Urinary bladder (tissue), 3 donors: ENCODE measurements at regions not wholly inside any gene's neighbourhood (a gene's known extent, or its start where the extent isn't known, plus 50 kb on each side); places are given as distances from the start of the nearest gene placed in this dataset.

Experiments
- DNase-seq: peaks from one replicate; pipeline ENCODE4 v3.0.0-alpha.2; 2015; ENCODE audit errors: extremely low spot score
- H3K27ac ChIP-seq: one replicate; pipeline ENCODE4 v1.5.1; 2013; ENCODE audit warnings: low read depth, mild to moderate bottlenecking, moderate library complexity
- H3K36me3 ChIP-seq: one replicate; pipeline ENCODE4 v1.6.1; 2013; ENCODE audit warnings: mild to moderate bottlenecking, moderate library complexity; ENCODE audit not compliant: insufficient read depth
- H3K4me1 ChIP-seq: one replicate; pipeline ENCODE4 v1.6.1; 2013; ENCODE audit warnings: mild to moderate bottlenecking, moderate library complexity; ENCODE audit not compliant: insufficient read depth
- H3K4me3 ChIP-seq: one replicate; pipeline ENCODE4 v1.5.1; 2013; ENCODE audit warnings: low read depth, low read length
- WGBS: extraction: QIAGEN DNeasy Blood & Tissue Kit; methylation state at CpG from one replicate; pipeline ENCODE4 v1.1.7; 2013; 5-methylcytosine and 5-hydroxymethylcytosine counted together
- donor health status: healthy with polysubstance abuse.
- donor health status: healthy.

GRCh38 chr11:131109257-131109656 lies 193.0 kb upstream of the SNX19 start:
- Histone ChIP-seq H3K4me3 (no peak overlapping the region), H3K36me3 (no peaks in the 10 kb centered on the region), H3K4me1 (no peaks in the 10 kb centered on the region), H3K27ac (no peak overlapping the region)
- no peak for DNase-seq
- 47% methylated on average over 4 of the region's 4 CpGs for WGBS

GRCh38 chr11:131109790-131110189 lies 193.5 kb upstream of the SNX19 start:
- no peak for DNase-seq
- Histone ChIP-seq H3K4me3 (no peak overlapping the region), H3K36me3 (no peaks in the 10 kb centered on the region), H3K4me1 (no peaks in the 10 kb centered on the region), H3K27ac (no peak overlapping the region)
- 85% methylated on average over 5 of the region's 5 CpGs for WGBS

GRCh38 chr11:131111775-131112174 lies 195.5 kb upstream of the SNX19 start:
- H3K36me3 ChIP-seq: no peaks in the 10 kb centered on the region
- no peak overlapping the region for H3K4me3 ChIP-seq
- no peaks in the 10 kb centered on the region for H3K4me1 ChIP-seq
- DNase-seq: no peak
- 85% methylated on average over 4 of the region's 4 CpGs for WGBS
- H3K27ac ChIP-seq: no peak overlapping the region

- Histone ChIP-seq H3K36me3 (no peaks in the 10 kb centered on the region), H3K4me3 (no peak overlapping the region), H3K27ac (no peak overlapping the region), H3K4me1 (no peaks in the 10 kb centered on the region)
- WGBS: 73% methylated on average over 3 of the region's 3 CpGs
- DNase-seq: no peak
These were observed 202.0 kb upstream of the SNX19 start for GRCh38 chr11:131118247-131118646.

GRCh38 chr11:131121426-131122333 lies 205.4 kb upstream of the SNX19 start:
- Histone ChIP-seq H3K4me3 (no peak overlapping the region), H3K36me3 (no peaks in the 10 kb centered on the region), H3K27ac (no peak overlapping the region), H3K4me1 (no peaks in the 10 kb centered on the region)
- no peak for DNase-seq
- 67% methylated on average over 7 of the region's 7 CpGs for WGBS

- no peak for DNase-seq
- no peaks in the 10 kb centered on the region for H3K36me3 ChIP-seq
- H3K27ac ChIP-seq: no peak overlapping the region
- H3K4me3 ChIP-seq: no peak overlapping the region
- H3K4me1 ChIP-seq: no peaks in the 10 kb centered on the region
- 75% methylated on average over 5 of the region's 5 CpGs for WGBS
These were observed 206.2 kb upstream of the SNX19 start for GRCh38 chr11:131122448-131122847.

GRCh38 chr11:131129474-131129873 lies 213.2 kb upstream of the SNX19 start:
- WGBS: 85% methylated on average over 2 of the region's 2 CpGs
- Histone ChIP-seq H3K4me3 (no peak overlapping the region), H3K4me1 (no peaks in the 10 kb centered on the region), H3K36me3 (no peaks in the 10 kb centered on the region), H3K27ac (no peak overlapping the region)
- DNase-seq: no peak

- Histone ChIP-seq H3K27ac (no peak overlapping the region), H3K4me1 (no peaks in the 10 kb centered on the region), H3K36me3 (no peaks in the 10 kb centered on the region), H3K4me3 (no peak overlapping the region)
- 57% methylated on average over 3 of the region's 3 CpGs for WGBS
- no peak for DNase-seq
These were observed 219.3 kb upstream of the SNX19 start for GRCh38 chr11:131135611-131136010.

- H3K27ac ChIP-seq: no peak overlapping the region
- DNase-seq: no peak
- 0% methylated on average over 1 of the region's 1 CpG for WGBS
These were observed 220.2 kb upstream of the SNX19 start for GRCh38 chr11:131136486-131136885.

GRCh38 chr11:131137046-131137445 lies 220.8 kb upstream of the SNX19 start:
- no peak for DNase-seq
- no peaks in the 10 kb centered on the region for H3K36me3 ChIP-seq
- H3K27ac ChIP-seq: no peak overlapping the region
- H3K4me1 ChIP-seq: no peaks in the 10 kb centered on the region
- WGBS: 75% methylated on average over 2 of the region's 2 CpGs
- H3K4me3 ChIP-seq: no peak overlapping the region

More at GRCh38 chr11:131136486-131136885, 220.2 kb upstream of the SNX19 start:
- Histone ChIP-seq H3K4me1 (no peaks in the 10 kb centered on the region), H3K36me3 (no peaks in the 10 kb centered on the region), H3K4me3 (no peak overlapping the region)

- no peak overlapping the region for H3K27ac ChIP-seq
- no peaks in the 10 kb centered on the region for H3K4me1 ChIP-seq
- no peak overlapping the region for H3K4me3 ChIP-seq
- WGBS: 28% methylated on average over 4 of the region's 4 CpGs
- no peak for DNase-seq
- no peaks in the 10 kb centered on the region for H3K36me3 ChIP-seq
These were observed 222.5 kb upstream of the SNX19 start for GRCh38 chr11:131138731-131139130.

GRCh38 chr11:131145791-131146190 lies 224.6 kb upstream of the NTM start:
- no peak overlapping the region for H3K27ac ChIP-seq

GRCh38 chr11:131146827-131147490 lies 223.5 kb upstream of the NTM start:
- H3K4me1 ChIP-seq: no peaks in the 10 kb centered on the region
- H3K4me3 ChIP-seq: no peak overlapping the region
- 73% methylated on average over 5 of the region's 5 CpGs for WGBS
- no peaks in the 10 kb centered on the region for H3K36me3 ChIP-seq
- H3K27ac ChIP-seq: no peak overlapping the region
- DNase-seq: no peak

More at GRCh38 chr11:131145791-131146190, 224.6 kb upstream of the NTM start:
- H3K4me3 ChIP-seq: no peak overlapping the region
- H3K36me3 ChIP-seq: no peaks in the 10 kb centered on the region
- no peaks in the 10 kb centered on the region for H3K4me1 ChIP-seq
- no peak for DNase-seq
- WGBS: 65% methylated on average over 5 of the region's 5 CpGs

- WGBS: 47% methylated on average over 7 of the region's 7 CpGs
- Histone ChIP-seq H3K36me3 (no peaks in the 10 kb centered on the region), H3K27ac (no peak overlapping the region), H3K4me1 (no peaks in the 10 kb centered on the region), H3K4me3 (no peak overlapping the region)
- no peak for DNase-seq
These were observed 216.1 kb upstream of the NTM start for GRCh38 chr11:131154351-131154750.
